ENCODE measurements at regions not wholly inside any gene's neighbourhood (a gene's known extent, or its start where the extent isn't known, plus 50 kb on each side); places are given as distances from the start of the nearest gene placed in this dataset.
"Not testable (repeated sequence)": the region's sequence is repeated elsewhere in the genome, so short reads cannot be mapped to it uniquely, and the experiment has no call there.

DNA sequence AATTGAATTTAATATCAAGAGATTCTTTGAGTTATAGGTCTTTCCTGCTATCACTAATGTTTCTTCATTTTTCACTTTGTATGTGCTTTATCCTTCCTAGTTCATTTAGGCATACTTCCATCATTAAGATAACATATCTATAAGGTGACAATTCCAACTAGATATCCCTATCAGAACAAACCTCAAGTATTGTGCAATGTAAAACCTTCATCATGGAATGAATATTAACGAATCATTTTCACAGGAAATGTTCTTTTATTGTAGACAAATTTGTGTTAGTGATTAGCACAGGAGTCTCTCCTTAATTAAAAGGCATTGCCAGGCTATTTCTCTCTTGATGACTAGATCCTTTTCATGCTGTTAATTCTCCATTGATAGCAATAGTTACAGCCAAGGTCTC lies 236.5 kb upstream of the MME start:
- no peak for DNase-seq (ENCODE audit: low spot score in 2 of 2)

DNA sequence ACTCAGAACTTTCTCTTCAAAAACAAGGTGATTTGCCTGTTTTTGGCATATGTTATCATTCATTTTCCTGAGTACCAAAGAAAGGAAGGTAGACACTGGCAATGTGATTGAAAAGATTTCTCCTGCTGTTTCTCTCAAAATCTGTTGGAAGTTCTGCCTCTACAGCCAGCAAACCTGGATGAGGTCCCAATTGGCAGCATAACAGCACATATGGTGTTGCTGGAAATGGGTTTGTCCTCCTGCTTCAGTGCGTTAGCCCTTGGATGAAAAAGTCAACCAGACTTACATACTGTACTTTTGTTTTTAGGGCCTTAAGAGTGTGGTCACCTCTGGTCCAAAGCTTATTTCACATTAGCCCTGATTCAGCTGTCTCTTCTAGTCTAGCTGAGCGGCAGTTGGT lies 237.6 kb upstream of the MME start:
- no peak for DNase-seq (ENCODE audit: low spot score in 2 of 2)
- FAIRE-seq = no peak

More for the DNA sequence above, 236.5 kb upstream of the MME start:
- FAIRE-seq = no peak

DNA sequence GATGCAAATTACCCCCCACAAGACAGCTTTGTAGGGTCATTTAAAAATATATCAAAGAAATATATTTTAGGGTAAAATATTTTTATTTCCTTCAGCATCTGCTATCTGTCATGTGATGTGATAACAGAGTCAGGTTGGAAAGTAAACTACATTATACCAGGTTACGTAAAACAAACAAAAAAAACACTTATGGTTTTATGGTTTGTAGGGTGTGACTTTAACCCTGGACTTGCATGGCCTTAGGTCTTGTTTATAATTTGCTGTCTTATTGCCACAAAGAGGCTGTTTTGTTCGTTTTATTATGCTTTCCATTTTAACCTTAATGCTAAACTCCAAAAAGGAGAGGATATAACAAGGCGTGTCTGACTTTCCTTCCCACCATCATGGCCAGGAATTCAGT lies 244.5 kb upstream of the MME start:
- FAIRE-seq (no peak), DNase-seq (ENCODE audit: low spot score in 2 of 2) (no peak)

DNA sequence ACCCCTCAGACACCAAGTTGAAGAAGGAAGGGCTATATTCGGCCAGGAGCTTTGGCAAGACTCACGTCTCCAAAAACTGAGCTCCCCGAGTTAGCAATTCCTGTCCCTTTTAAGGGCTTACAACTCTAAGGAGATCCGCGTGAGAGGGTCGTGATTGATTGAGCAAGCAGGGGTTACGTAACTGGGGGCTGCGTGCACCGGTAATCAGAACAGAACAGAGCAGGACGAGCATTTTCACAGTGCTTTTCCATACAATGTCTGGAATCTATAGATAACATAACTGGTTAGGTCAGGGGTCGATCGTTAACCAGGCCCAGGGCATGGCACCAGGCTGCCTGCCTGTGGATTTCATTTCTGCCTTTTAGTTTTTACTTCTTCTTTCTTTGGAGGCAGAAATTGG lies 245.3 kb upstream of the MME start:
- FAIRE-seq; DNase-seq (ENCODE audit: low spot score in 2 of 2): not testable (repeated sequence)

DNA sequence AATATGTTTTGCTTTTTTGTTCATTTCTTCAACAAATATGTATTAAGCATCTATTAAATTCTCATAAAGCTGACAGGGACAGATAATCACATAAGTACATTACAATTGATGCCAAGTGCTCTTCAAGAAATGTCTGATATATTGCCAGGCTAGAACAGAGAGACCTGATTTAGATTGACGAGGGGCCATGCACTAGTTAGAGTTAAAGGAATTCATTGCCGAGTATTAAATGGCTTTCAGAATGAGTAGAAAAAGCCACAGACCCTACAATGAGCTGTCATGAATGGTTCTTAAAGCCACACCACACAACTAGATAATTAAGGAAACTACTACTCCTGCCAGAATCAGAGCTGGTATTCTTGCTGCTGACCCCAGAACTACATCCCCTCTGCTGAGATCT lies 250.2 kb upstream of the MME start:
- DNase-seq (ENCODE audit: low spot score in 2 of 2) (no peak), FAIRE-seq (no peak)

DNA sequence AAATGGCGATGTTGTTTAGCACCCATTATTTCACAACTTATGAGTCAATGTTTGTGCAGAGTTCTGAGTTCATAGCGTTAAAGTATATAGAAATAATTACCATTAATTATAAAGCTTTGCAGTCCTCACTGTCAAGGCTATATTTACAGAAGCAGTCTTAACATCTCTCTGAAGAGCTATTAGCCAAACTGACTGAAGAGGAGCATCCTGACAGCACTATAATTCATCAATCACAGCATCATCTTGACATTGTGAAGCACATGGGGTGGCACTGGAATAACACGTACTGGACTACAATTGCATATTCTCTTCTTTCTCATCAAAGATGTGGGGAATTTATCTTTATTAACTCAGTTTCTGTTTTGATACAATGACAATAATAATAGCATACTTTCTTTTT lies 260.6 kb upstream of the MME start:
- FAIRE-seq (no peak), DNase-seq (ENCODE audit: low spot score in 2 of 2) (no peak)

DNA sequence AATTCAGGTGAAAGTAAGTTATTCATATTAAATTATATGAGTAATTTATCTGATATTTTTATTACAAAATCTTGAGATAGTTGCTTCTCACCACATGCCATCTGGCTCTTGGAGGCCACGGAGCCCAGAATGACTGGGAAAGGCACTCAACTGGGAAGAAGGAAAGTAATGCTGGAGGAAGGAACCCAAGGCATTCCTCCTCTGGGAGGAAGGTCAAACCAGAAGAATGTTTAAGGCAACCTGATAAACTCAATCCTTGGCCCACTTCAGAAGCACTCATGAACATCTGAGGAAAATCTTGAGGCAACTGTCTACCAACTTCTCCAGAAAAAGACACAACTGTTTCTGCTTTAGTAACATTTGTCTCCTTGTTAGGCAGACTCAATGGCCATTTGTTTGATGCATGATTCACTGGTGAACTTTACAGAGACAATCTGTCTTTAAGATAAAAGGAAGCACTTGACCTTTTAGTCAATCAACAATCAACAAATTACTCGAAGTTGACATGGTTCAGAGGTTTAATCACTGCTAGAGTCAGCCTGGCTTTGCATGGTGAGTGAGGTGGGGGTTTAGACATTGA lies 261.4 kb upstream of the MME start:
- DNase-seq (ENCODE audit: low spot score in 2 of 2) = no peak

DNA sequence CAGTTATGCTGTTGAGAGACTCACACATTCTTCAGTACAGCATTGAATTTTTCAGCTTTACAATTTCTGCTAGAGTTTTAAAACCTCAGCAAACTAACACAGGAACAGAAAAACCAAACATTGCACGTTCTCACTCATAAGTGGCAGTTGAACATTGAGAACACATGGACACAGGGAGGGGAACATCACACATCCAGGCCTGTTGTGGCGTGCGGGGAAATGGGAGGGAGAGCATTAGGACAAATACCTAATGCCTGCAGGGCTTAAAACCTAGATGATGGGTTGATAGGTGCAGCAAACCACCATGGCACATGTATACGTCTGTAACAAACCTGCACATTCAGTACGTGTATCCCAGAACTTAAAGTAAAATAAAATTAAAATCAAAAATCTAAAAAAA lies 270.1 kb upstream of the MME start:
- DNase-seq (ENCODE audit: low spot score in 2 of 2); FAIRE-seq: not testable (repeated sequence)

More for the DNA sequence above, 261.4 kb upstream of the MME start:
- FAIRE-seq = no peak

DNA sequence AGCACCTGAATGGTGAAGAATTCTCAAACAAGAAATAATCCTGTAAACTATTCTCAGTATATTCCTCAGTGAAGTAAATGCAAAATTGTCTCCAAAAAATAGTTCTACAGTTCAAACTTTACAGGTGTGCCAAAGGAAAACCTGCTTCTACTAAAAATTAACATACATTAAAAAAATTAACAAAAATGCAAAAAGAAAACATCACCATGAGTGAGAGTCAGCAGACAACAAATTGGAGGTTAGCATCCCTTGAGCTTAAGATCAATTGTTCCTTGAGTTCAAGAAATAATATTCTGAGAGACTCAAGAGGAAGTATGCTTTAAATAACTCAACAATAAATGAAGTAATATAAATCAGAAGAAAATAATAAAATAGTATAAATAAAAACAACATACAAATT lies 278.4 kb upstream of the MME start:
- DNase-seq (ENCODE audit: low spot score in 2 of 2) (no peak), FAIRE-seq (no peak)

DNA sequence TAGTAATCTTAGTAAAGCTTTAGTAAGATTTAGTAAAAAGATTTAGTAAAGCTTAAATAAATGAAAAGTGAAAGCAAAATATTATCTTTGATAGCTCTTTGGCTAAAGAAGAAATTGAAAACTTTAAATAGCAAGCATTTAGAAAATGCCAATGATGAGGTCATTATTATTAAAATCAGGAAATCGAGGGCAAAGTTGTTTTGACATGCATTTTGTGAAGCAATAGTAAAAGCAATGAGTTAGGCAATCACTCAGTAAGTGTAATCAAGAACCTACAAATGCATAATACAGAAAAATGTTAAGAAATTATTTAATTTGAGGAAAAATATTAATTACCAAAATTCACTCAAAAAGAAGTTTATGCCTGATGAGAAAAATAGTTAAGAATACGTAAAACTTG lies 280.3 kb upstream of the MME start:
- FAIRE-seq (peak; percentile 10), DNase-seq (ENCODE audit: low spot score in 2 of 2) (no peak)

DNA sequence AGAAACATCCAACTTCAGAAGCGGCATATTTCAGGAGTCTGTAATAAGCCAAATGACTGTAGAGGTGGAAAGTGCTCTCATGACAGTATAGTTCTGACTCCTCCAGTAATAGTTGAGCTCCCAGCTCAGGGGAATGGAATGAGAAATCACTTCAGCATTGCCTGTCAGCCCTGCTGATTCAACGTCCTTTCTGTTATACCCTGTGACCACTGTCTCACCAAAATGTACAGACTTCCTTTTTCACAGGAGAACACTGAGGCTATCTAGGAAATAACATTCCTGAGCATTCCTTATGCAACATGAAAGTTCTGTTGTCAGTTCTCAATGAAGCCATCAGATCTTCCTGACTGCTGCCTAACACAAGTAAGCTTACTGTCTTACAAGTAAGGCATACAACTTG lies 284.5 kb upstream of the MME start:
- DNase-seq (ENCODE audit: low spot score in 2 of 2) (no peak), FAIRE-seq (no peak)

DNA sequence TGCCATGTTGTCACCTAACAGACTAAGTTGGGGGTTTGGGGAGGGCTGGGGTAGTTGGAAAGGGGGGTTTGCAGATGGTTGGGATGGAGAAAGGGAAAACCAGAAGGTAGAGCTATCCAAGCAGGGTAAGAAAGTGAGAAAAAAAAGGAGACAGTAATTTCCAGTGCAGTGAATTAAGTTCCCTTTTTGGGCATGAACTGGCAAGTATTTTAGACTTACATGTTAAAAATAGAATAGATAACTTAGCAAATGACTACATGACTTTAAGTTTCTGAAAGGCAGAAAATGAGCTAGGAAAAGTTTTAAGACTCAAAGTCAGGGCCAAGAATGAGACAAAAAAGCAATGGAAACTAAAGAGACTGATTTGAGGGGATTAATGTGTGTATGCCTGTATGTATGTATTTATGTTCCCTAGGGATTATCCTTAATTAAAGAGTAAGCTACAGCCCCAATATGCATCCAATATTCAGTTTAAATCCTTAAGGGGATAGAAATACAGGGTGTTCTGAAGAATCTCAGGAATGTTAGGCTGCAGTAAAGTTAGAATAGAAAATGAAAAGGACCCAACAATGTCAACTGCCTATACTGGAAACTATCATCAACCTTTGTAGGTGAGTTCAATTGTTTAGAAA lies 285.2 kb upstream of the MME start:
- DNase-seq (ENCODE audit: low spot score in 2 of 2) (no peak), FAIRE-seq (no peak)

DNA sequence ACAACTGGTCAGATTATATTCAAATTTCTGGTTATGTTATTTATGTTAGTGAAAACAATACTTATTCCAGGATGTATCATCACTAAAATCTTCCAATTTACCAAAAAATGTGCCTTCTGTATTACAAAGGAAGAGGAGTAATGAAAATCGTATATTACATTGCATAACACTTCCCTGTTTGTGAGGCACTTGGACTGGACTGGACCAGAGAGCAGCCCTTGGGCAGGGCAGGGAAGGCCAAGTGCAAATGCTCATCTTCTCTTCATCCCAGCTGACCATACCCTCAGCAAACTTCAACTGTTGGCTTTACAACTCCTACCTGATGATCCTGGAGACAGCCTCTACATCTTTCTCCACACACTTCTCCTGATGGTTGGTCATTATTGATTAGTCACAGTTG lies 285.7 kb upstream of the MME start:
- DNase-seq (ENCODE audit: low spot score in 2 of 2) (no peak), FAIRE-seq (no peak)

DNA sequence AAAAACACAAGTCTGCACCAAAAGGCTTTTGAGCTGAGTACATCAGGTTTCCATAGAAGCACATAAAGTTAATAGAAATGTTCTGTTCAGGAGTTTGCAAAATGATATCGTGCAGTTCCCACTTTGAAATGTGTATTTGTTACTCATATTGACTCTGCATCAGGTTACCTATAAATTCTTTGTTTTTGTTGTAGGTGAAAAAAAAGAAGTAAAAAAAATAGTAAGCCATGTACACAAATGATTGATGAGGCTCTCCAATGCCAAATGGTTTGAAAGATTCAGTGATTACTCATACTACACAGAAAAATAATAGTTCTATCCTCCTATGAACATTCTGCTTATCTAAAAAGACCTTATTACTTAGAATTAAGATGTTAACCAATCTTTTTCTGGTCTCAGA lies 287.3 kb upstream of the MME start:
- FAIRE-seq (no peak), DNase-seq (ENCODE audit: low spot score in 2 of 2) (no peak)

DNA sequence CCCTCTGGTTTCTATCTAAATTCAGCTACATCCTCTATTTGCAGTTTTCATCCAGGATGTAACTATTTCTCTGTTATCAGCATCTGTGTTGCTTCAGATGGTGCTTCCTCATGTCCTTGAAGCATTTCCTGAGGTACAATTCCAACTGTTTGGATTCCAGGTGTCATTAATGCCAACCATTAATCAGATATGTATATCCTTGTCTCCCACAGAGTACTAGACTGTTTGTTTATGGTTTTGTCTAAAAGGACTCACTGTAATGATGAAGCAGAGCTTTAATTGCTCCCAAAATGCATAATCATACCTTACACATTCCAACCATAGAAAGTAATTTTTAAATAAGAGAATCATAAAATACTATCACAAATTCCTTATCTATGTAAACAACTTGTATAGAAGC lies 288.5 kb upstream of the MME start:
- no peak for FAIRE-seq

DNA sequence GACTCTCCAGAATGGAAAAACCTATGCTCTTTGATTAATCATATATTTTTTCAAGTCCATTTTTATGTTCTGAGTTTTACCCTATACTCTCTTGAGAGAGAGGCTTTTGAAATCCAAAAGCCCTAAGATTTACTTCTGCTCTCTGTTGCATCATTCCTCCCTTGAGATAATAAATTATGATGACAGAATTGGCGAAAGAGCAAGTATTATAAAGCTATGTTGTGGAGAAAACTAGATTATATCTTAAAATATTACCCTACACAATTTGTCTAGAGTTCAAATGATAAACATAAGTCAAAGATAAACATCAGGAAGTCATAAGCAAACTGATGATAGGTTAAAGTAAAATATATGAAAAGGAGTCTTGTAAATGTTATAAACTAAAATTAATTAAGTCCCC lies 293.4 kb upstream of the MME start:
- FAIRE-seq = no peak
- DNase-seq (ENCODE audit: low spot score in 2 of 2) = no peak

More for the DNA sequence above, 288.5 kb upstream of the MME start:
- no peak for DNase-seq (ENCODE audit: low spot score in 2 of 2)

DNA sequence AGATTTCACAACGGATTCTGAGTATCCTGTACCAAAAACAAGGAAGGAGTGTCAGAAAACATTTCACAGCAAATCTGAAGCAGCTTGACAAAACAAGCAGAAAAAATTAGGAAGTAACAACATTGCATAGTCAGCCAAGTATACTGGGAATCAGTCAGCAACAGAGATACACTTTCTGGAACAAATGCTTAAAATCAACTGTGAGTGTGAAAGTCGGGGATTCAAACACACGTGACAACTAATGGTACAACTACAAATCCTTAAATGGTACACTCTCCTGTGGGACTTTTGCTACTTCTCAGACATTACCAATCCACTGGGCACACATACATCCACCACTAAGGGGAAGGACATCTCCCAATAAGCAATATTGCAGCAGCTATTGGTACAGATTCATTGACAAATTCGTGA lies 296.6 kb upstream of the MME start:
- DNase-seq (ENCODE audit: low spot score in 2 of 2) (no peak), FAIRE-seq (no peak)

DNA sequence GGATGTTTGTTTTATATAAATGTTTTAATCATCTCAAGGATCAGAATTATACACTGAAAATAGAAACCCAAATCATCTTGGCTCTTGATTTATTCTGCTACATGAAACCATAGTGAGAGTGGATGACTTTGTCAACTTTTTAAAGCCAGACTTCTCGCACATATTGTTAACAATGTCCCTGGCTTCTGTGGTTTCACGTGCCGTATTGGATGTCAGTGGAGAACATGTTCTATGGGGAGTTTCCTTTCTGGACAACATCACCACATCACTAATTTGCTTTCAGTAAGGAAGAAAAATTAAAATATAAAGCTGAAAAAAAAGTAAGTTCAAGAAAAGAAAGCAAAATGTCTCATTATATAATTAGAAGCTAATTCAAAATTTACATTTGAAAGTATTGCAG lies 297.1 kb upstream of the MME start:
- FAIRE-seq = no peak
- DNase-seq (ENCODE audit: low spot score in 2 of 2) = no peak

DNA sequence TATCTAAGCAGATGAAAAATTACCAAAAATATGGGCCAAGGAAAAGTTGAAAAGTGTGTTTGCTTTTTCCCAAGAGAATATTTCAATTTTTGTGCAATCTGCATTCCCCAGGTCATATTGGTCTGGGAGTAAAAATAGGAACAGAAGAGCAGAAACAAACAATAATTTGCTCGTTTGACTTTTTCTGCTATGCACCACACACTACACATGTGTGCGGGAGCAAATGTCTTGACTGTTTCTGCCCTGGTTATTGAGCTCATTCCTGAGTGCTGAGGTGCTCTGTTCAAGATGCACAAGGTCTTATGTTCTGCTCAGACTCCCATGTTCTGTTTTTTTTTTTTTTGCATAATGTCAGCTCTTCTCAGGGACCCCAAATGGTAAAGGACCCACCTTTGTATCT lies 298.0 kb upstream of the MME start:
- DNase-seq (ENCODE audit: low spot score in 2 of 2) (no peak), FAIRE-seq (no peak)

DNA sequence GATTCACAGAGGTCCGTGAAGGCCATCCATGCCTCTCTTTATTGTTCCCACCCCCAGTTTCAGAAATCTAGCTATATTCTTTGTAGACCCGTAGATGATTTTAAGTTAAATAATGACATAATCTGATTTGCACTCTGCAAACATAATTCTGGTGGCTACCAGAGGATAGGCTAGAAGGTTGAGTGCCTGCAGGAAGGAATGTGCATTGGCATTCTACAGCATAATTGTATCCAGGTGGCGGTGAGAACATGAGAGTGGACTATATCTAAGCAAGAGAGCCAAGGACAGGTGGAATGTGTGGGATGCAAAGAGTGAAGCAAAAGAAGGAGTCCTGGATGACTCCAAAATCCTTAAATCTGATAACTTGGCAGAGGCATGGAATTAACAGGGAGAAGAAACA lies 298.5 kb upstream of the MME start:
- DNase-seq (ENCODE audit: low spot score in 2 of 2) = no peak
- FAIRE-seq = no peak

DNA sequence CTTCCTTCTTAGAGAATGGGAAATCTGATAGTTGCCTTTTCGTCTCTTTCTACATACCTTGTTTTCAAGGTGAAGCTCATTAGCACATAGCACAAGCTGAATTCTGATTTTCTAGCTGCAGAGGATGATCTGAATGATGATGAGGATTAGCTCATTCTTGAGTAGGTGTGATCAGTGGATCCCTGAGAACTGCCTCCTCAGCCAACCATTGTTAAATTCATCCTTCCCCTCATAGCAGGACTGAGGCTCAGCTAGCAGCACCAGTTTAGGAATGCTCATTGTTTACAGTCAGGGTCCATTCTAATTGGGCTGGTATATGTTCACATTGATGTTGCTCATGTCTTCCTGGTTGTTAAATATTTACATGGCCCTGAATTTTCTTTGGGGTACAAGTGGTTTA lies 299.9 kb upstream of the MME start:
- FAIRE-seq (no peak), DNase-seq (ENCODE audit: low spot score in 2 of 2) (no peak)

DNA sequence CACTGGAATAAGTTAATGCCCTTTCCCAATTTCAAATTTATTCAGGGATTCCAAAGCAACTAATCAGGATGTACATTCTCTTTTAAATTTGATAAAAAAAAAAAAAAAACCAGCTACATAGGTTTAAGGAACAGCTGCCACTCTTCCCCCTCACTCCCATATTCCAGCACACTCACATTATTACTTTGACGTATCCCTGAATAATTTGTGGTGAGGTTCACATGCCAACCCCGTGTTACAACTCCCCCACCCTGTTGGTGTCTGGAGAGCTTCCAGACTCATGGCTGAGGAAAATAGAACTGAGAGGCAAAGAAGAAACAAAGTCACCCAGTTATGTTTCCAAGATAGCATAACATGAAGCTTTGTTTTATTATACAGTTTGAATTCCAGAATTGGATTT lies 300.5 kb upstream of the MME start:
- FAIRE-seq (no peak), DNase-seq (ENCODE audit: low spot score in 2 of 2) (no peak)

DNA sequence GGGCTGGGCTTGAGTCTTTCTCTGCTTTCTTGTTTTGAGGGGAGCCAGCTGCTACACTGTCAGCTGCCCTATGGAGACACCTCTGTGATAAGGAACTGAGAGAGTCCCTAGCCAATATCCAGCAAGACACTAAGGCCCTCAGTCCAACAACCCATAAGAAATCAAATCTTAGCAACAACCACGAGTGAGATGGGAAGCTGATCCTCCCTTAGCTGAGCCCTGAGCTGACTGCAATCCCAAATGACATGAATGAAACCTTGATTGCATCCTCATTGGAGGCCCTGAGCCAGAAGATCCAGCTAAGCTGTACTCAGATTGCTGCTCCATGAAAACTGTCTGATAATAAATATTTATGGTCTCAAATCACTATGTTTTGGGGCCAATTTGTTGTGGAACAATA lies 302.1 kb upstream of the MME start:
- no peak for FAIRE-seq
- DNase-seq (ENCODE audit: low spot score in 2 of 2) = no peak
